ENCODE measurements at regions not wholly inside any gene's neighbourhood (a gene's known extent, or its start where the extent isn't known, plus 50 kb on each side); places are given as distances from the start of the nearest gene placed in this dataset.

- Histone ChIP-seq H3K4me2 (ENCODE audit: insufficient read depth, low read length) (no peak overlapping the region), H4K20me1 (ENCODE audit: insufficient read depth, low read length) (no peaks in the 10 kb centered on the region), H3K4me1 (ENCODE audit: insufficient read depth, low read length) (no peaks in the 10 kb centered on the region), H3K79me2 (ENCODE audit: insufficient read depth, low read length) (no peaks in the 10 kb centered on the region), H3K27ac (ENCODE audit: low read length) (no peak overlapping the region), H3K9ac (ENCODE audit: low read depth, low read length) (no peak overlapping the region), H3K9me3 (ENCODE audit: insufficient read depth, low read length, severe bottlenecking) (peaks cover 9% of the 10 kb centered on the region), H3K4me3 (ENCODE audit: low read depth in 1 of 2, low read length in 2 of 2) (no peak overlapping the region), H3K27me3 (ENCODE audit: insufficient read depth, low read length, poor library complexity) (no peaks in the 10 kb centered on the region), H2AFZ (ENCODE audit: low read depth, low read length) (no peak overlapping the region), H3K36me3 (ENCODE audit: insufficient read depth, low read length) (no peaks in the 10 kb centered on the region)
- TF ChIP-seq, protein P1, sequence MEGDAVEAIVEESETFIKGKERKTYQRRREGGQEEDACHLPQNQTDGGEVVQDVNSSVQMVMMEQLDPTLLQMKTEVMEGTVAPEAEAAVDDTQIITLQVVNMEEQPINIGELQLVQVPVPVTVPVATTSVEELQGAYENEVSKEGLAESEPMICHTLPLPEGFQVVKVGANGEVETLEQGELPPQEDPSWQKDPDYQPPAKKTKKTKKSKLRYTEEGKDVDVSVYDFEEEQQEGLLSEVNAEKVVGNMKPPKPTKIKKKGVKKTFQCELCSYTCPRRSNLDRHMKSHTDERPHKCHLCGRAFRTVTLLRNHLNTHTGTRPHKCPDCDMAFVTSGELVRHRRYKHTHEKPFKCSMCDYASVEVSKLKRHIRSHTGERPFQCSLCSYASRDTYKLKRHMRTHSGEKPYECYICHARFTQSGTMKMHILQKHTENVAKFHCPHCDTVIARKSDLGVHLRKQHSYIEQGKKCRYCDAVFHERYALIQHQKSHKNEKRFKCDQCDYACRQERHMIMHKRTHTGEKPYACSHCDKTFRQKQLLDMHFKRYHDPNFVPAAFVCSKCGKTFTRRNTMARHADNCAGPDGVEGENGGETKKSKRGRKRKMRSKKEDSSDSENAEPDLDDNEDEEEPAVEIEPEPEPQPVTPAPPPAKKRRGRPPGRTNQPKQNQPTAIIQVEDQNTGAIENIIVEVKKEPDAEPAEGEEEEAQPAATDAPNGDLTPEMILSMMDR (IDR thresholded peaks at IDR 0.05; ENCODE audit: borderline replicate concordance, extremely low read depth, low read length, poor library complexity, severe bottlenecking) = no peak
- DNase-seq (no peak), ATAC-seq (ENCODE audit: insufficient read depth, low read depth) (no peak)
Measured at GRCh38 chr12:91601054-91601453, 418.4 kb upstream of the DCN start.

GRCh38 chr12:91594715-91595114, 412.1 kb upstream of the DCN start:
- Histone ChIP-seq H4K20me1 (ENCODE audit: insufficient read depth, low read length) (no peaks in the 10 kb centered on the region), H3K4me3 (ENCODE audit: low read depth in 1 of 2, low read length in 2 of 2) (no peak overlapping the region), H3K79me2 (ENCODE audit: insufficient read depth, low read length) (no peaks in the 10 kb centered on the region), H3K27ac (ENCODE audit: low read length) (no peak overlapping the region), H3K9me3 (ENCODE audit: insufficient read depth, low read length, severe bottlenecking) (peaks cover 6% of the 10 kb centered on the region), H2AFZ (ENCODE audit: low read depth, low read length) (no peak overlapping the region), H3K4me2 (ENCODE audit: insufficient read depth, low read length) (no peak overlapping the region), H3K9ac (ENCODE audit: low read depth, low read length) (no peak overlapping the region), H3K27me3 (ENCODE audit: insufficient read depth, low read length, poor library complexity) (no peaks in the 10 kb centered on the region), H3K4me1 (ENCODE audit: insufficient read depth, low read length) (no peaks in the 10 kb centered on the region), H3K36me3 (ENCODE audit: insufficient read depth, low read length) (no peaks in the 10 kb centered on the region)
- no peak for TF ChIP-seq EZH2 (IDR thresholded peaks at IDR 0.05; ENCODE audit: borderline replicate concordance, low read depth, low read length, severe bottlenecking)
- TF ChIP-seq, protein P1 (IDR thresholded peaks at IDR 0.05; ENCODE audit: borderline replicate concordance, extremely low read depth, low read length, poor library complexity, severe bottlenecking) = no peak
- no peak for DNase-seq
- peak; percentile 31; the same call in 1 of the 3 replicates for ATAC-seq (ENCODE audit: insufficient read depth, low read depth)

GRCh38 chr12:91591639-91591987, 409.0 kb upstream of the DCN start:
- no peak overlapping the region for H3K9ac ChIP-seq (ENCODE audit: low read depth, low read length)
- H3K27me3 ChIP-seq (ENCODE audit: insufficient read depth, low read length, poor library complexity) = no peaks in the 10 kb centered on the region
- H3K27ac ChIP-seq (ENCODE audit: low read length) = no peak overlapping the region
- H3K79me2 ChIP-seq (ENCODE audit: insufficient read depth, low read length) = no peaks in the 10 kb centered on the region
- H3K9me3 ChIP-seq (ENCODE audit: insufficient read depth, low read length, severe bottlenecking) = no peaks in the 10 kb centered on the region
- TF ChIP-seq, protein P1 (IDR thresholded peaks at IDR 0.05; ENCODE audit: borderline replicate concordance, extremely low read depth, low read length, poor library complexity, severe bottlenecking) = no peak
- no peak for TF ChIP-seq EZH2 (IDR thresholded peaks at IDR 0.05; ENCODE audit: borderline replicate concordance, low read depth, low read length, severe bottlenecking)
- no peak overlapping the region for H3K4me3 ChIP-seq (ENCODE audit: low read depth in 1 of 2, low read length in 2 of 2)
- no peaks in the 10 kb centered on the region for H4K20me1 ChIP-seq (ENCODE audit: insufficient read depth, low read length)
- H2AFZ ChIP-seq (ENCODE audit: low read depth, low read length) = no peak overlapping the region
- DNase-seq (no peak), ATAC-seq (ENCODE audit: insufficient read depth, low read depth) (no peak)
- no peaks in the 10 kb centered on the region for H3K4me1 ChIP-seq (ENCODE audit: insufficient read depth, low read length)
- no peaks in the 10 kb centered on the region for H3K36me3 ChIP-seq (ENCODE audit: insufficient read depth, low read length)
- H3K4me2 ChIP-seq (ENCODE audit: insufficient read depth, low read length) = no peak overlapping the region
